Spleen (tissue), 11 donors: ENCODE measurements at regions not wholly inside any gene's neighbourhood (a gene's known extent, or its start where the extent isn't known, plus 50 kb on each side); places are given as distances from the start of the nearest gene placed in this dataset.

Source experiments
- DNase-seq: peaks from one replicate; pipeline ENCODE4 v3.0.0-alpha.2; 2020
- H3K27ac ChIP-seq, 8 donors: fragments of 200-600 bp; sonication (generic) in 7 of 8; 1 replicate in 4 of 8; 2 replicates in 4 of 8; pipeline versions ENCODE4 v1.5.0 to v1.8.0; 2016 to 2021; ENCODE audit warnings: inconsistent platforms in 4 of 8, mild to moderate bottlenecking in 4 of 8, moderate library complexity in 1 of 8
- H3K27me3 ChIP-seq, 7 donors: fragments of 200-600 bp; sonication (generic) in 6 of 7; replicated peaks in 1 of 7; 1 replicate in 4 of 7; 2 replicates in 3 of 7; pipeline versions ENCODE4 v1.5.0 to v1.8.0; 2016 to 2021; ENCODE audit warnings: inconsistent platforms in 3 of 7, mild to moderate bottlenecking in 1 of 7
- H3K36me3 ChIP-seq, 6 donors: fragments of 200-600 bp; sonication (generic) in 5 of 6; 1 replicate in 4 of 6; 2 replicates in 2 of 6; pipeline versions ENCODE4 v1.5.0 to v1.8.0; 2016 to 2021; ENCODE audit warnings: inconsistent platforms in 2 of 6
- H3K4me1 ChIP-seq, 6 donors: fragments of 200-600 bp; sonication (generic) in 5 of 6; 1 replicate in 3 of 6; 2 replicates in 3 of 6; pipeline versions ENCODE4 v1.5.0 to v1.8.0; 2016 to 2021; ENCODE audit warnings: inconsistent platforms in 3 of 6
- H3K4me3 ChIP-seq, 8 donors: fragments of 200-600 bp; sonication (generic) in 7 of 8; 1 replicate in 4 of 8; 2 replicates in 4 of 8; pipeline versions ENCODE4 v1.5.0 to v1.8.0; 2016 to 2021; ENCODE audit warnings: inconsistent platforms in 4 of 8, mild to moderate bottlenecking in 4 of 8, moderate library complexity in 2 of 8
- H3K9me3 ChIP-seq, 8 donors: fragments of 200-600 bp; sonication (generic) in 7 of 8; 1 replicate in 4 of 8; 2 replicates in 4 of 8; pipeline versions ENCODE4 v1.5.0 to v1.8.0; 2016 to 2021; ENCODE audit warnings: inconsistent platforms in 4 of 8
- CTCF ChIP-seq, 11 experiments: fragments of 200-600 bp in 7 of 11; fragments of 450-650 bp in 4 of 11; sonication (generic) in 4 of 11; IDR thresholded peaks in 8 of 11; conservative IDR thresholded peaks in 3 of 11; 1 replicate in 7 of 11; 2 replicates in 4 of 11; pipeline versions ENCODE4 v1.4.0 to v1.8.0; 2016 to 2021; ENCODE audit warnings: antibody characterized with exemption in 11 of 11, inconsistent platforms in 4 of 11, mild to moderate bottlenecking in 1 of 11
- POLR2A ChIP-seq, 3 donors: fragments of 450-650 bp; IDR thresholded peaks; one replicate each; pipeline ENCODE4 v1.5.1; 2017; ENCODE audit warnings: antibody characterized with exemption in 3 of 3, mild to moderate bottlenecking in 1 of 3
- POLR2AphosphoS5 ChIP-seq, 3 donors: sonication (generic); formaldehyde crosslinking; IDR thresholded peaks; one replicate each; pipeline ENCODE4 v1.5.1; 2017; ENCODE audit warnings: antibody characterized with exemption in 3 of 3
- WGBS, 5 donors: extraction: QIAGEN DNeasy Blood & Tissue Kit in 3 of 5; methylation state at CpG; one replicate each; pipeline versions ENCODE4 v1.1.5 to v1.1.7; 2013 to 2018; 5-methylcytosine and 5-hydroxymethylcytosine counted together
- intact Hi-C: fragments of 100-400 bp; cut with DNase I; formaldehyde crosslinking; loops from one replicate; pipeline ENCODE4 v1.15.0; 2023; ENCODE audit warnings: low total_unique reads
- donor health status: healthy with polysubstance abuse.
- donor health status: DM: no; HTN: no; CAD: no; lungs with moderate emphysema.
- donor health status: DM: no; HTN: no; CAD: no.
- donor health status: Bipolar disorder and iron deficiency.
- donor health status: healthy.
- donor health status: DM: no; HTN: no; CAD: no.
- donor health status: DM: yes; HTN: yes; CAD: no.

DNA sequence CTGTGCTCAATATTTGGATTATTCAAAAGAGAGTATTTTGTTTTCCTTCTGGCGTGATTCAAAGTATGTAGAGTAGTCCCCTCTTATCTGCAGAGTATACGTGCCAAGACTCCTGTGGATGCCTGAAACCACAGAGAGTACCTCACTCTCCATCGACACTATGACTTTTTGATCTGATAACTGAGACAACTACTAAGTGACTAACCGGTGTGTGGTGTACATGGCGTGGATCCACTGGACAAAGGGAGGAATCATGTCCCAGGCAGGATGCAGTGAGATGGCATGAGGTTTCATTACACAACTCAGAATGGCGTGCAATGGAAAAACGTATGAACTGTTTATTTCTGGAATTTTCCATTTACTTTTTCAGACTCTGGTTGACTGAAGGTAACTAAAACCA is 112.2 kb upstream of the PDE7B start:
- Histone ChIP-seq H3K36me3 (no peaks in the 10 kb centered on the region), H3K27ac (no peak overlapping the region), H3K27me3 (no peaks in the 10 kb centered on the region), H3K4me1 (no peaks in the 10 kb centered on the region), H3K9me3 (no peaks in the 10 kb centered on the region), H3K4me3 (no peak overlapping the region)
- WGBS, 5 donors, result 74 to 83% (median 80%) methylated on average over 7 of the region's 7 CpGs
- intact Hi-C loops, result no loop called here
- TF ChIP-seq CTCF (IDR thresholded peaks at IDR 0.05 in 8 of 11, conservative IDR thresholded peaks at IDR 0.05 in 3 of 11) (no peak), POLR2A (IDR thresholded peaks at IDR 0.05) (no peak), POLR2AphosphoS5 (IDR thresholded peaks at IDR 0.05) (no peak)
- no peak for DNase-seq

- H3K27ac ChIP-seq, result no peak overlapping the region
- WGBS, 5 donors, result 55 to 83% (median 74%) methylated on average over 1 of the region's 1 CpG
- DNase-seq, result no peak
- intact Hi-C loops, result no loop called here
- no peak overlapping the region for H3K4me3 ChIP-seq
- no peak for TF ChIP-seq POLR2AphosphoS5 (IDR thresholded peaks at IDR 0.05)
- no peak for TF ChIP-seq CTCF (IDR thresholded peaks at IDR 0.05 in 8 of 11, conservative IDR thresholded peaks at IDR 0.05 in 3 of 11)
- no peak for TF ChIP-seq POLR2A (IDR thresholded peaks at IDR 0.05)
- H3K36me3 ChIP-seq, result no peaks in the 10 kb centered on the region
- H3K9me3 ChIP-seq, result no peaks in the 10 kb centered on the region
- H3K4me1 ChIP-seq, result no peaks in the 10 kb centered on the region
- H3K27me3 ChIP-seq, result no peaks in the 10 kb centered on the region
Measured at GRCh38 chr6:135740580-135740979, 110.9 kb upstream of the PDE7B start.

DNA sequence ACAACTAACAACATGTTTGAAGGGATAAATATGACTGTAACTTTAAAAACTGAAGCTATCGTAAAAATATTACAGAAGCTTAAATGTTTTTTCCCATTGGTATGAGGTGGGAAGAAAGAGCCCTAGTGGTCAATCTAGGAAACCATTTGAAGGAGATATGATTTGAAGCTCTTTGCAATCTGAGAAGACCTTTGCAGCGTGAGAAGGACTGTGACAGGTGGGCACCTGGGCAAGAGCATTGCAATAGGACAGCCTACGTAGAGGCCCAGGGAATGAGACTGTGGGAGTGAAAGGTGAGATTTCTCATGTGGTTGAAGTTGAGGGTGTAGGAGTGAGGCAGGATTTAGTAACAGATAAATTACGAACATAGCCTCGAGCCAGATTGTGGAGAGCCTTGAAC is 108.0 kb upstream of the PDE7B start:
- H3K27ac ChIP-seq, result no peak overlapping the region
- intact Hi-C loops, result no loop called here
- no peaks in the 10 kb centered on the region for H3K4me1 ChIP-seq
- no peaks in the 10 kb centered on the region for H3K9me3 ChIP-seq
- WGBS, 5 donors, result 86 to 93% (median 89%) methylated on average over 5 of the region's 5 CpGs
- no peak overlapping the region for H3K4me3 ChIP-seq
- no peaks in the 10 kb centered on the region for H3K36me3 ChIP-seq
- DNase-seq, result no peak
- no peak for TF ChIP-seq CTCF (IDR thresholded peaks at IDR 0.05 in 8 of 11, conservative IDR thresholded peaks at IDR 0.05 in 3 of 11)
- TF ChIP-seq POLR2A (IDR thresholded peaks at IDR 0.05), result no peak
- H3K27me3 ChIP-seq, result no peaks in the 10 kb centered on the region

- H3K4me1 ChIP-seq, result no peaks in the 10 kb centered on the region
- no peaks in the 10 kb centered on the region for H3K36me3 ChIP-seq
- H3K27me3 ChIP-seq, result no peaks in the 10 kb centered on the region
- WGBS, 5 donors, result 78 to 91% (median 85%) methylated on average over 3 of the region's 3 CpGs
- no peak overlapping the region for H3K27ac ChIP-seq
- TF ChIP-seq CTCF (IDR thresholded peaks at IDR 0.05 in 8 of 11, conservative IDR thresholded peaks at IDR 0.05 in 3 of 11), result no peak
- no peak for TF ChIP-seq POLR2AphosphoS5 (IDR thresholded peaks at IDR 0.05)
- no peak for TF ChIP-seq POLR2A (IDR thresholded peaks at IDR 0.05)
- H3K9me3 ChIP-seq, result no peaks in the 10 kb centered on the region
- no peak overlapping the region for H3K4me3 ChIP-seq
- DNase-seq, result no peak
- intact Hi-C loops, result no loop called here
Measured at GRCh38 chr6:135748189-135748588, 103.3 kb upstream of the PDE7B start.
